Spleen (tissue), 11 donors: ENCODE measurements at regions not wholly inside any gene's neighbourhood (a gene's known extent, or its start where the extent isn't known, plus 50 kb on each side); places are given as distances from the start of the nearest gene placed in this dataset.

Experiments
- DNase-seq: peaks from one replicate; pipeline ENCODE4 v3.0.0-alpha.2; 2020
- H3K27ac ChIP-seq, 8 donors: fragments of 200-600 bp; sonication (generic) in 7 of 8; 1 replicate in 4 of 8; 2 replicates in 4 of 8; pipeline versions ENCODE4 v1.5.0 to v1.8.0; 2016 to 2021; ENCODE audit warnings: inconsistent platforms in 4 of 8, mild to moderate bottlenecking in 4 of 8, moderate library complexity in 1 of 8
- H3K27me3 ChIP-seq, 7 donors: fragments of 200-600 bp; sonication (generic) in 6 of 7; replicated peaks in 1 of 7; 1 replicate in 4 of 7; 2 replicates in 3 of 7; pipeline versions ENCODE4 v1.5.0 to v1.8.0; 2016 to 2021; ENCODE audit warnings: inconsistent platforms in 3 of 7, mild to moderate bottlenecking in 1 of 7
- H3K36me3 ChIP-seq, 6 donors: fragments of 200-600 bp; sonication (generic) in 5 of 6; 1 replicate in 4 of 6; 2 replicates in 2 of 6; pipeline versions ENCODE4 v1.5.0 to v1.8.0; 2016 to 2021; ENCODE audit warnings: inconsistent platforms in 2 of 6
- H3K4me1 ChIP-seq, 6 donors: fragments of 200-600 bp; sonication (generic) in 5 of 6; 1 replicate in 3 of 6; 2 replicates in 3 of 6; pipeline versions ENCODE4 v1.5.0 to v1.8.0; 2016 to 2021; ENCODE audit warnings: inconsistent platforms in 3 of 6
- H3K4me3 ChIP-seq, 8 donors: fragments of 200-600 bp; sonication (generic) in 7 of 8; 1 replicate in 4 of 8; 2 replicates in 4 of 8; pipeline versions ENCODE4 v1.5.0 to v1.8.0; 2016 to 2021; ENCODE audit warnings: inconsistent platforms in 4 of 8, mild to moderate bottlenecking in 4 of 8, moderate library complexity in 2 of 8
- H3K9me3 ChIP-seq, 8 donors: fragments of 200-600 bp; sonication (generic) in 7 of 8; 1 replicate in 4 of 8; 2 replicates in 4 of 8; pipeline versions ENCODE4 v1.5.0 to v1.8.0; 2016 to 2021; ENCODE audit warnings: inconsistent platforms in 4 of 8
- CTCF ChIP-seq, 11 experiments: fragments of 200-600 bp in 7 of 11; fragments of 450-650 bp in 4 of 11; sonication (generic) in 4 of 11; IDR thresholded peaks in 8 of 11; conservative IDR thresholded peaks in 3 of 11; 1 replicate in 7 of 11; 2 replicates in 4 of 11; pipeline versions ENCODE4 v1.4.0 to v1.8.0; 2016 to 2021; ENCODE audit warnings: antibody characterized with exemption in 11 of 11, inconsistent platforms in 4 of 11, mild to moderate bottlenecking in 1 of 11
- POLR2A ChIP-seq, 3 donors: fragments of 450-650 bp; IDR thresholded peaks; one replicate each; pipeline ENCODE4 v1.5.1; 2017; ENCODE audit warnings: antibody characterized with exemption in 3 of 3, mild to moderate bottlenecking in 1 of 3
- POLR2AphosphoS5 ChIP-seq, 3 donors: sonication (generic); formaldehyde crosslinking; IDR thresholded peaks; one replicate each; pipeline ENCODE4 v1.5.1; 2017; ENCODE audit warnings: antibody characterized with exemption in 3 of 3
- WGBS, 5 donors: extraction: QIAGEN DNeasy Blood & Tissue Kit in 3 of 5; methylation state at CpG; one replicate each; pipeline versions ENCODE4 v1.1.5 to v1.1.7; 2013 to 2018; 5-methylcytosine and 5-hydroxymethylcytosine counted together
- intact Hi-C: fragments of 100-400 bp; cut with DNase I; formaldehyde crosslinking; loops from one replicate; pipeline ENCODE4 v1.15.0; 2023; ENCODE audit warnings: low total_unique reads
- donor health status: healthy with polysubstance abuse.
- donor health status: DM: no; HTN: no; CAD: no; lungs with moderate emphysema.
- donor health status: DM: no; HTN: no; CAD: no.
- donor health status: Bipolar disorder and iron deficiency.
- donor health status: healthy.
- donor health status: DM: no; HTN: no; CAD: no.
- donor health status: DM: yes; HTN: yes; CAD: no.

GRCh38 chr18:1048032-1048431, 143.4 kb downstream of the ADCYAP1 start:
- 68 to 91% (median 79%) methylated on average over 4 of the region's 4 CpGs for whole genome bisulfite sequencing, 5 donors
- Histone ChIP-seq H3K27me3 (no peaks in the 10 kb centered on the region), H3K36me3 (no peaks in the 10 kb centered on the region), H3K9me3 (peaks cover 0 to 7% (median 0%) of the 10 kb centered on the region in 8 donors), H3K4me1 (no peaks in the 10 kb centered on the region), H3K27ac (no peak overlapping the region), H3K4me3 (no peak overlapping the region)
- DNase-seq = no peak
- TF ChIP-seq POLR2AphosphoS5 (IDR thresholded peaks at IDR 0.05) (no peak), CTCF (IDR thresholded peaks at IDR 0.05 in 8 of 11, conservative IDR thresholded peaks at IDR 0.05 in 3 of 11) (no peak), POLR2A (IDR thresholded peaks at IDR 0.05) (no peak)
- intact Hi-C loops = no loop called here

GRCh38 chr18:1049173-1049572, 144.5 kb downstream of the ADCYAP1 start:
- 86 to 100% (median 97%) methylated on average over 1 of the region's 1 CpG for WGBS, 5 donors
- Histone ChIP-seq H3K9me3 (peaks cover 0 to 3% (median 0%) of the 10 kb centered on the region in 8 donors), H3K27ac (no peak overlapping the region), H3K36me3 (no peaks in the 10 kb centered on the region), H3K27me3 (no peaks in the 10 kb centered on the region), H3K4me1 (no peaks in the 10 kb centered on the region), H3K4me3 (no peak overlapping the region)
- TF ChIP-seq POLR2AphosphoS5 (IDR thresholded peaks at IDR 0.05) (no peak), POLR2A (IDR thresholded peaks at IDR 0.05) (no peak), CTCF (IDR thresholded peaks at IDR 0.05 in 8 of 11, conservative IDR thresholded peaks at IDR 0.05 in 3 of 11) (no peak)
- DNase-seq = no peak
- intact Hi-C loops = no loop called here

GRCh38 chr18:1050012-1050657, 145.5 kb downstream of the ADCYAP1 start:
- no peak for DNase-seq
- H3K27me3 ChIP-seq = no peaks in the 10 kb centered on the region
- H3K36me3 ChIP-seq = no peaks in the 10 kb centered on the region
- H3K4me1 ChIP-seq = no peaks in the 10 kb centered on the region
- TF ChIP-seq POLR2AphosphoS5 (IDR thresholded peaks at IDR 0.05) (no peak), CTCF (IDR thresholded peaks at IDR 0.05 in 8 of 11, conservative IDR thresholded peaks at IDR 0.05 in 3 of 11) (no peak), POLR2A (IDR thresholded peaks at IDR 0.05) (no peak)
- H3K9me3 ChIP-seq = no peaks in the 10 kb centered on the region
- intact Hi-C loops = no loop called here
- H3K4me3 ChIP-seq = no peak overlapping the region
- 52 to 70% (median 66%) methylated on average over 3 of the region's 3 CpGs for WGBS, 5 donors
- no peak overlapping the region for H3K27ac ChIP-seq

GRCh38 chr18:1052301-1052700, 147.6 kb downstream of the ADCYAP1 start:
- Histone ChIP-seq H3K9me3 (peaks cover 0 to 16% (median 12%) of the 10 kb centered on the region in 8 donors), H3K4me1 (no peaks in the 10 kb centered on the region), H3K4me3 (no peak overlapping the region), H3K36me3 (no peaks in the 10 kb centered on the region), H3K27me3 (no peaks in the 10 kb centered on the region), H3K27ac (no peak overlapping the region)
- no peak for TF ChIP-seq POLR2A (IDR thresholded peaks at IDR 0.05)
- TF ChIP-seq CTCF (IDR thresholded peaks at IDR 0.05 in 8 of 11, conservative IDR thresholded peaks at IDR 0.05 in 3 of 11) = no peak
- no peak for TF ChIP-seq POLR2AphosphoS5 (IDR thresholded peaks at IDR 0.05)
- intact Hi-C loops = no loop called here
- DNase-seq = no peak
